ENCODE measurements at regions not wholly inside any gene's neighbourhood (a gene's known extent, or its start where the extent isn't known, plus 50 kb on each side); places are given as distances from the start of the nearest gene placed in this dataset.

DNA sequence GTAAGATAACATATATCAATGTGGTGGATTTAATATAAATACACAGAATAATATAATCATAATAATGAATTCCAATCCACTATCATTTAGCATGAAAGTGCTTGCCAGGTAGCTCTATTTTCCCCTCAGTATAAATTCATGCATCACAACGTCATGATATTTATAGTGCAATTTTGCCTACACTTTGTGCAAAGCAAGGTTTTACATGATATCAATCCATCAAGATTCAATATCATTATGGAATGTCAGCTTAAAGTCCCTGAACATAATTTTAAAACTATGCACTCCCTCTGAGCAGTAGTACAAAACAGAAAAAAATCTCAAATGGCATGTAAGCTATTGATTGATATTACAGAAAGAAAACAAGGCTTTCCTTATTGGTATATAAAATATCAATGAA is 962.2 kb upstream of the PCDH20 start (continued):
- TF ChIP-seq PRDM15 (CRISPR knock-in tag; IDR thresholded peaks at IDR 0.05): no peak
- no peak for TF ChIP-seq SIN3A (IDR thresholded peaks at IDR 0.05; ENCODE audit: low read depth, low read length)
- no peak for TF ChIP-seq RAD51 (IDR thresholded peaks at IDR 0.05)
- no peak for TF ChIP-seq PML (IDR thresholded peaks at IDR 0.05; ENCODE audit: low read length)
- no peak for TF ChIP-seq CHD2 (IDR thresholded peaks at IDR 0.05; ENCODE audit: borderline replicate concordance, low read depth, low read length)

DNA sequence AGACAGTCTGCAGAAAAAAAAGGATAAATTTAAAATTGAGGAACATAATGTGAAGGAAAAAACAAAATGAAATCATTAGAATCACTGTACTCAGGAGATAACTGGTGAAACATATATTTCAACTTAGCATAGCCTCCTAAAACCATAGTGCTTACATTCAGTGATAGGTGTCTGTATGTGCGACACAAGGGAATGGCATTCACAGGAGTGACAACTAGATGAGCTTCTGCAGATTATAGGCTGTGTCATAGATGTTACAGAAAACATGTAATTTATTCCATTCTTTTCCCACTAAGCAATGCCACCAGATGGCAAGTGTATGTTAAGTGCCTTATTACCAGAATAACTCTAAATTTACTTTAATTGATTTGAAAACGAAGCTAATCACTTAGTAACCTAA is 960.0 kb upstream of the PCDH20 start:
- SMC1A ChIA-PET (ENCODE audit: uncharacterized antibody, unreplicated experiment): no interaction called here
- no peaks in the 10 kb centered on the region for H3K36me3 ChIP-seq (ENCODE audit: control insufficient read depth in 2 of 2, insufficient read depth in 2 of 2, low read length in 1 of 2)
- H3K9ac ChIP-seq (ENCODE audit: control insufficient read depth, insufficient read depth, low read length): no peak overlapping the region
- H3K4me2 ChIP-seq (ENCODE audit: control insufficient read depth, insufficient read depth): no peak overlapping the region
- WGBS (ENCODE audit: insufficient coverage, insufficient replicate concordance, low lambda C conversion rate, missing lambda C conversion rate): 29% methylated on average over 2 of the region's 2 CpGs
- H2AFZ ChIP-seq (ENCODE audit: control insufficient read depth, low read depth, low read length): no peak overlapping the region
- no peaks in the 10 kb centered on the region for H4K20me1 ChIP-seq (ENCODE audit: control insufficient read depth, insufficient read depth)
- RAD21 ChIA-PET (ENCODE audit: unreplicated experiment): no interaction called here
- H3K27me3 ChIP-seq (replicated peaks in 1 of 2; ENCODE audit: control insufficient read depth in 2 of 2, insufficient read depth in 2 of 2, low read length in 1 of 2): no peaks in the 10 kb centered on the region
- no TSS peak for BruUV-seq (replicated peaks)
- no peak overlapping the region for H3K4me3 ChIP-seq
- no peak overlapping the region for H3K27ac ChIP-seq (ENCODE audit: control insufficient read depth, insufficient read depth)
- intact Hi-C loops (cut with micrococcal nuclease; ENCODE audit: unreplicated experiment): no loop called here
- no peak for DNase-seq (ENCODE audit: low read depth, low spot score)
- in situ Hi-C loops (cut with MboI): no loop called here
- no peak for FAIRE-seq
- POLR2A ChIA-PET: no interaction called here
- H3K4me1 ChIP-seq (ENCODE audit: control insufficient read depth, insufficient read depth, low read length): no peaks in the 10 kb centered on the region
- ATAC-seq: no peak
- CTCF ChIA-PET: no interaction called here
- H3K79me2 ChIP-seq (ENCODE audit: control insufficient read depth, insufficient read depth, low read length): no peaks in the 10 kb centered on the region
- no peaks in the 10 kb centered on the region for H3K9me3 ChIP-seq (replicated peaks; ENCODE audit: control insufficient read depth, insufficient read depth, low read length)
- TF ChIP-seq, protein P1, sequence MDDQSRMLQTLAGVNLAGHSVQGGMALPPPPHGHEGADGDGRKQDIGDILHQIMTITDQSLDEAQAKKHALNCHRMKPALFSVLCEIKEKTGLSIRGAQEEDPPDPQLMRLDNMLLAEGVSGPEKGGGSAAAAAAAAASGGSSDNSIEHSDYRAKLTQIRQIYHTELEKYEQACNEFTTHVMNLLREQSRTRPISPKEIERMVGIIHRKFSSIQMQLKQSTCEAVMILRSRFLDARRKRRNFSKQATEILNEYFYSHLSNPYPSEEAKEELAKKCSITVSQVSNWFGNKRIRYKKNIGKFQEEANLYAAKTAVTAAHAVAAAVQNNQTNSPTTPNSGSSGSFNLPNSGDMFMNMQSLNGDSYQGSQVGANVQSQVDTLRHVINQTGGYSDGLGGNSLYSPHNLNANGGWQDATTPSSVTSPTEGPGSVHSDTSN (IDR thresholded peaks at IDR 0.05; ENCODE audit: insufficient replicate concordance, low read depth, low read length): no peak
- TF ChIP-seq MEF2B (IDR thresholded peaks at IDR 0.05; ENCODE audit: partially characterized antibody, poor library complexity, severe bottlenecking) (no peak), BCLAF1 (IDR thresholded peaks at IDR 0.05) (no peak), HDAC6 (IDR thresholded peaks at IDR 0.05; ENCODE audit: unreplicated experiment) (no peak), ZNF384 (IDR thresholded peaks at IDR 0.05; ENCODE audit: borderline replicate concordance, low read depth, low read length) (no peak)
- TF ChIP-seq, protein P2, sequence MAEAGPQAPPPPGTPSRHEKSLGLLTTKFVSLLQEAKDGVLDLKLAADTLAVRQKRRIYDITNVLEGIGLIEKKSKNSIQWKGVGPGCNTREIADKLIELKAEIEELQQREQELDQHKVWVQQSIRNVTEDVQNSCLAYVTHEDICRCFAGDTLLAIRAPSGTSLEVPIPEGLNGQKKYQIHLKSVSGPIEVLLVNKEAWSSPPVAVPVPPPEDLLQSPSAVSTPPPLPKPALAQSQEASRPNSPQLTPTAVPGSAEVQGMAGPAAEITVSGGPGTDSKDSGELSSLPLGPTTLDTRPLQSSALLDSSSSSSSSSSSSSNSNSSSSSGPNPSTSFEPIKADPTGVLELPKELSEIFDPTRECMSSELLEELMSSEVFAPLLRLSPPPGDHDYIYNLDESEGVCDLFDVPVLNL (IDR thresholded peaks at IDR 0.05; ENCODE audit: low read depth, low read length): no peak
- TF ChIP-seq, protein P3, sequence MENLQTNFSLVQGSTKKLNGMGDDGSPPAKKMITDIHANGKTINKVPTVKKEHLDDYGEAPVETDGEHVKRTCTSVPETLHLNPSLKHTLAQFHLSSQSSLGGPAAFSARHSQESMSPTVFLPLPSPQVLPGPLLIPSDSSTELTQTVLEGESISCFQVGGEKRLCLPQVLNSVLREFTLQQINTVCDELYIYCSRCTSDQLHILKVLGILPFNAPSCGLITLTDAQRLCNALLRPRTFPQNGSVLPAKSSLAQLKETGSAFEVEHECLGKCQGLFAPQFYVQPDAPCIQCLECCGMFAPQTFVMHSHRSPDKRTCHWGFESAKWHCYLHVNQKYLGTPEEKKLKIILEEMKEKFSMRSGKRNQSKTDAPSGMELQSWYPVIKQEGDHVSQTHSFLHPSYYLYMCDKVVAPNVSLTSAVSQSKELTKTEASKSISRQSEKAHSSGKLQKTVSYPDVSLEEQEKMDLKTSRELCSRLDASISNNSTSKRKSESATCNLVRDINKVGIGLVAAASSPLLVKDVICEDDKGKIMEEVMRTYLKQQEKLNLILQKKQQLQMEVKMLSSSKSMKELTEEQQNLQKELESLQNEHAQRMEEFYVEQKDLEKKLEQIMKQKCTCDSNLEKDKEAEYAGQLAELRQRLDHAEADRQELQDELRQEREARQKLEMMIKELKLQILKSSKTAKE (IDR thresholded peaks at IDR 0.05; ENCODE audit: low read depth, poor library complexity, severe bottlenecking): no peak
